GM12878 (cell line): ENCODE measurements at regions not wholly inside any gene's neighbourhood (a gene's known extent, or its start where the extent isn't known, plus 50 kb on each side); places are given as distances from the start of the nearest gene placed in this dataset.

ENCODE experiments used
- ATAC-seq: fragments of 200-7000 bp; cut with Tn5 transposase; 3 replicates; pipeline ENCODE4 v1.9.1; 2020; ENCODE audit warnings: mild to moderate bottlenecking, moderate library complexity
- BruUV-seq: library from RNA; stranded (reverse); fragments of 400-500 nt; replicated peaks from 2 replicates; lab custom pipeline; 2021; lab: Mats Ljungman, UMichigan
- CTCF ChIA-PET: fragments of 300-600 bp; sonication (Branson Sonifier 250); formaldehyde crosslinking; extraction: SDS; loops from one replicate; lab custom pipeline; 2021; ENCODE audit warnings: inconsistent platforms; lab: Yijun Ruan, JAX
- POLR2A ChIA-PET: fragments of 350-600 bp; formaldehyde crosslinking; extraction: SDS; loops from one replicate; lab custom pipeline; 2021; ENCODE audit warnings: inconsistent platforms; lab: Charles Lee
- RAD21 ChIA-PET: fragments of 300-600 bp; sonication (Branson Sonifier 250); formaldehyde crosslinking; loops from one replicate; lab custom pipeline; 2023; ENCODE audit warnings: antibody characterized with exemption; ENCODE audit not compliant: unreplicated experiment; lab: Charles Lee
- SMC1A ChIA-PET: fragments of 300-600 bp; sonication (Branson Sonifier 250); formaldehyde crosslinking; loops from one replicate; lab custom pipeline; 2023; ENCODE audit not compliant: unreplicated experiment, uncharacterized antibody; lab: Charles Lee
- DNase-seq: peaks from one replicate; pipeline ENCODE4 v3.0.0-alpha.2; 2011; ENCODE audit warnings: low read depth, low spot score
- FAIRE-seq: peaks from 3 replicates; lab custom pipeline; 2011; peaks lifted over from hg19 to GRCh38; lab: Jason Lieb, UNC
- H2AFZ ChIP-seq: 2 replicates; pipeline ENCODE4 v1.6.0; 2011; ENCODE audit warnings: low read depth, low read length, control low read depth; ENCODE audit not compliant: control insufficient read depth
- H3K27ac ChIP-seq: 2 replicates; pipeline ENCODE4 v1.5.1; 2011; ENCODE audit warnings: control low read depth; ENCODE audit not compliant: control insufficient read depth, insufficient read depth
- H3K27me3 ChIP-seq, 2 experiments: replicated peaks in 1 of 2; 2 replicates each; pipeline versions ENCODE4 v1.6.0 to v1.6.1; 2011; ENCODE audit warnings: low read length in 1 of 2; ENCODE audit not compliant: control insufficient read depth in 2 of 2, insufficient read depth in 2 of 2
- H3K36me3 ChIP-seq, 2 experiments: 2 replicates each; pipeline ENCODE4 v1.5.1; 2011; ENCODE audit warnings: low read length in 1 of 2; ENCODE audit not compliant: control insufficient read depth in 2 of 2, insufficient read depth in 2 of 2
- H3K4me1 ChIP-seq: 2 replicates; pipeline ENCODE4 v1.6.1; 2011; ENCODE audit warnings: mild to moderate bottlenecking, low read length, moderate library complexity, mixed read lengths; ENCODE audit not compliant: control insufficient read depth, insufficient read depth
- H3K4me2 ChIP-seq: 2 replicates; pipeline ENCODE4 v1.6.0; 2011; ENCODE audit warnings: control low read depth; ENCODE audit not compliant: control insufficient read depth, insufficient read depth
- H3K4me3 ChIP-seq: fragments of 200-600 bp; sonication (generic); 2 replicates; pipeline ENCODE4 v1.5.1; 2016
- H3K79me2 ChIP-seq: 2 replicates; pipeline ENCODE4 v1.6.0; 2011; ENCODE audit warnings: low read length; ENCODE audit not compliant: control insufficient read depth, insufficient read depth
- H3K9ac ChIP-seq: 2 replicates; pipeline ENCODE4 v1.8.0; 2011; ENCODE audit warnings: low read length, control low read depth, mixed read lengths; ENCODE audit not compliant: control insufficient read depth, insufficient read depth
- H3K9me3 ChIP-seq: replicated peaks from 3 replicates; pipeline ENCODE4 v1.5.1; 2011; ENCODE audit warnings: mild to moderate bottlenecking, low read length; ENCODE audit not compliant: control insufficient read depth, insufficient read depth
- H4K20me1 ChIP-seq: 2 replicates; pipeline ENCODE4 v1.6.0; 2011; ENCODE audit not compliant: control insufficient read depth, insufficient read depth
- ATF3 ChIP-seq: IDR thresholded peaks from 2 replicates; pipeline ENCODE4 v1.6.1; 2011; ENCODE audit warnings: low read depth, mild to moderate bottlenecking, low read length, moderate library complexity, borderline replicate concordance; ENCODE audit errors: extremely low read depth
- BCLAF1 ChIP-seq: fragments of 450-650 bp; IDR thresholded peaks from 2 replicates; pipeline ENCODE4 v1.6.1; 2017; ENCODE audit warnings: antibody characterized with exemption, mild to moderate bottlenecking, moderate library complexity
- ELK1 ChIP-seq: IDR thresholded peaks from 2 replicates; pipeline ENCODE4 v1.6.1; 2012; ENCODE audit warnings: low read depth, low read length, improper control_type of control experiment
- POLR2A ChIP-seq: IDR thresholded peaks from 2 replicates; pipeline ENCODE4 v1.6.1; 2011; ENCODE audit warnings: low read depth, mild to moderate bottlenecking, low read length
- SIN3A ChIP-seq: IDR thresholded peaks from 2 replicates; pipeline ENCODE4 v1.6.1; 2012; ENCODE audit warnings: low read depth, low read length, improper control_type of control experiment
- SMC3 ChIP-seq: IDR thresholded peaks from 2 replicates; pipeline ENCODE4 v1.6.1; 2011; ENCODE audit warnings: low read length, improper control_type of control experiment, borderline replicate concordance
- ZBED1 ChIP-seq: IDR thresholded peaks from 2 replicates; pipeline ENCODE4 v1.6.1; 2016; ENCODE audit warnings: borderline replicate concordance
- ZNF274 ChIP-seq: IDR thresholded peaks from one replicate; pipeline ENCODE4 v1.8.0; 2011; ENCODE audit not compliant: insufficient read length, insufficient read depth
- ZNF592 ChIP-seq: fragments of 450-650 bp; IDR thresholded peaks from 2 replicates; pipeline ENCODE4 v1.6.1; 2017; ENCODE audit warnings: mild to moderate bottlenecking, moderate library complexity
- WGBS: methylation state at CpG from one replicate; pipeline ENCODE4 v1.1.6; 2016; ENCODE audit warnings: low lambda C conversion rate; ENCODE audit not compliant: insufficient replicate concordance, insufficient coverage; ENCODE audit errors: missing lambda C conversion rate; 5-methylcytosine and 5-hydroxymethylcytosine counted together
- in situ Hi-C: fragments of 300-500 bp; cut with MboI; formaldehyde crosslinking; loops from 9 replicates; pipeline ENCODE4 v1.14.3; 2018; ENCODE audit warnings: mixed read lengths
- intact Hi-C: fragments of 100-400 bp; cut with micrococcal nuclease; formaldehyde crosslinking; loops from one replicate; pipeline ENCODE4 v1.14.2; 2022; ENCODE audit not compliant: unreplicated experiment

- Histone ChIP-seq H3K9me3 (peaks cover 8% of the 10 kb centered on the region; the same call in 2 of the 3 replicates), H3K79me2 (no peaks in the 10 kb centered on the region), H2AFZ (no peak overlapping the region), H4K20me1 (no peaks in the 10 kb centered on the region), H3K4me2 (no peak overlapping the region), H3K9ac (no peak overlapping the region), H3K27ac (no peak overlapping the region), H3K36me3 (no peaks in the 10 kb centered on the region), H3K27me3 (no peaks in the 10 kb centered on the region), H3K4me3 (no peak overlapping the region), H3K4me1 (peaks cover 10% of the 10 kb centered on the region)
- no peak for DNase-seq
- BruUV-seq = no TSS peak
- CTCF ChIA-PET = no interaction called here
- no peak for FAIRE-seq
- ATAC-seq = no peak
- SMC1A ChIA-PET = interaction anchor here (1.2 to 1.9 kb wide), 2 partner anchors 10 to 19 kb away, joined by 3 to 8 read pairs; no protein-coding TSS in a partner anchor
- in situ Hi-C loops (no loop called here), intact Hi-C loops (loop anchor here (5.0 to 10.0 kb wide), 6 partner anchors 102 to 856 kb away; partner anchors contain the start of gene ID2)
- POLR2A ChIA-PET = no interaction called here
- WGBS = 41% methylated on average over 3 of the region's 3 CpGs
- RAD21 ChIA-PET = no interaction called here
- TF ChIP-seq SIN3A (no peak), ZBED1 (no peak), SMC3 (no peak), POLR2A (no peak), ATF3 (no peak)
Measured at GRCh38 chr2:7829241-7829640, 852.6 kb upstream of the ID2 start.

- Histone ChIP-seq H3K36me3 (no peaks in the 10 kb centered on the region), H3K4me3 (no peak overlapping the region), H3K9ac (no peak overlapping the region), H4K20me1 (no peaks in the 10 kb centered on the region), H3K27me3 (no peaks in the 10 kb centered on the region), H3K79me2 (no peaks in the 10 kb centered on the region), H3K4me1 (peaks cover 14% of the 10 kb centered on the region), H3K27ac (no peak overlapping the region), H3K4me2 (no peak overlapping the region), H3K9me3 (peaks cover 20% of the 10 kb centered on the region), H2AFZ (no peak overlapping the region)
- FAIRE-seq = no peak
- ChIA-PET CTCF (no interaction called here), POLR2A (no interaction called here), RAD21 (no interaction called here), SMC1A (interaction anchor here (0.7 to 1.9 kb wide), 4 partner anchors 11 to 402 kb away, joined by 3 to 8 read pairs (median 5); no protein-coding TSS in a partner anchor)
- in situ Hi-C loops (no loop called here), intact Hi-C loops (no loop called here)
- no peak for ATAC-seq
- no TSS peak for BruUV-seq
- WGBS = 20% methylated on average over 2 of the region's 2 CpGs
- no peak for DNase-seq
- TF ChIP-seq BCLAF1 (no peak), ELK1 (no peak), ZNF274 (no peak), ZNF592 (no peak)
Measured at GRCh38 chr2:7830616-7831015, 851.2 kb upstream of the ID2 start.
